Panc1 (cell line): ENCODE measurements at regions not wholly inside any gene's neighbourhood (a gene's known extent, or its start where the extent isn't known, plus 50 kb on each side); places are given as distances from the start of the nearest gene placed in this dataset.

Experiments
- ATAC-seq: fragments of 200-7000 bp; cut with Tn5 transposase; 2 replicates; pipeline ENCODE4 v1.9.1; 2020; ENCODE audit warnings: mild to moderate bottlenecking, moderate library complexity
- BruUV-seq: library from RNA; stranded (reverse); fragments of 400-500 nt; replicated peaks from 2 replicates; lab custom pipeline; 2021; lab: Mats Ljungman, UMichigan
- CTCF ChIA-PET: fragments of 300-600 bp; sonication (Branson Sonifier 250); formaldehyde crosslinking; loops from one replicate; lab custom pipeline; 2022; ENCODE audit warnings: antibody characterized with exemption; lab: Charles Lee
- POLR2A ChIA-PET: fragments of 300-600 bp; sonication (Branson Sonifier 250); formaldehyde crosslinking; loops from one replicate; lab custom pipeline; 2022; ENCODE audit warnings: antibody characterized with exemption; lab: Charles Lee
- DNase-seq: peaks from one replicate; pipeline ENCODE4 v3.0.0-alpha.2; 2010; ENCODE audit warnings: low read depth, low spot score
- H3K27ac ChIP-seq: 2 replicates; pipeline ENCODE4 v1.5.1; 2011; ENCODE audit warnings: mild to moderate bottlenecking, low read length, inconsistent platforms
- H3K27me3 ChIP-seq: fragments of 200-500 bp; sonication (Bioruptor generic); 2 replicates; pipeline ENCODE4 v1.6.0; 2014; ENCODE audit warnings: low read length, inconsistent platforms; ENCODE audit not compliant: control insufficient read depth, insufficient read depth
- H3K36me3 ChIP-seq: fragments of 200-500 bp; sonication (Bioruptor generic); 2 replicates; pipeline ENCODE4 v1.5.1; 2014; ENCODE audit warnings: inconsistent platforms, mild to moderate bottlenecking, low read length, moderate library complexity; ENCODE audit not compliant: control insufficient read depth, insufficient read depth
- H3K4me1 ChIP-seq: 2 replicates; pipeline ENCODE4 v1.5.1; 2011; ENCODE audit warnings: inconsistent platforms, mild to moderate bottlenecking, low read length, moderate library complexity; ENCODE audit not compliant: control insufficient read depth, insufficient read depth
- H3K4me3 ChIP-seq, 2 experiments: 2 replicates each; pipeline ENCODE4 v1.5.1; 2011 to 2012; ENCODE audit warnings: low read depth in 2 of 2, low read length in 2 of 2, mild to moderate bottlenecking in 2 of 2, inconsistent platforms in 1 of 2, moderate library complexity in 1 of 2
- H3K9me3 ChIP-seq: fragments of 200-500 bp; sonication (Bioruptor generic); 2 replicates; pipeline ENCODE4 v1.5.1; 2014; ENCODE audit warnings: low read depth, mild to moderate bottlenecking, inconsistent platforms, low read length, moderate library complexity; ENCODE audit not compliant: control insufficient read depth, insufficient read depth
- POLR2AphosphoS5 ChIP-seq: IDR thresholded peaks from 2 replicates; pipeline ENCODE4 v1.6.1; 2012; ENCODE audit warnings: mild to moderate bottlenecking, low read depth, low read length, moderate library complexity
- SIN3A ChIP-seq: IDR thresholded peaks from 2 replicates; pipeline ENCODE4 v1.6.1; 2012; ENCODE audit warnings: low read depth, mild to moderate bottlenecking, low read length, moderate library complexity, borderline replicate concordance; ENCODE audit not compliant: insufficient read depth
- TCF7L2 ChIP-seq: IDR thresholded peaks from 2 replicates; pipeline ENCODE4 v1.6.1; 2011; ENCODE audit warnings: mild to moderate bottlenecking, low read depth, low read length, inconsistent platforms
- in situ Hi-C: cut with HindIII; loops from 2 replicates; pipeline ENCODE4 v1.10.0; 2016; ENCODE audit warnings: low sequenced_read_pairs, low pct_unique_long_range_greater_than_20kb
- intact Hi-C: fragments of 100-400 bp; cut with micrococcal nuclease; formaldehyde crosslinking; loops from one replicate; pipeline ENCODE4 v1.10.0; 2022; ENCODE audit not compliant: unreplicated experiment
- TF ChIP-seq, protein P1 (sequence below): fragments of 450-650 bp; IDR thresholded peaks from 2 replicates; pipeline ENCODE4 v1.5.1; 2017; ENCODE audit warnings: mild to moderate bottlenecking
- TF ChIP-seq, protein P2 (sequence below), 2 experiments: IDR thresholded peaks; 2 replicates each; pipeline ENCODE4 v1.6.1; 2011 to 2012; ENCODE audit warnings: low read depth in 2 of 2, control low read depth in 1 of 2, low read length in 1 of 2, mild to moderate bottlenecking in 1 of 2, moderate library complexity in 1 of 2; ENCODE audit not compliant: insufficient read depth in 1 of 2

DNA sequence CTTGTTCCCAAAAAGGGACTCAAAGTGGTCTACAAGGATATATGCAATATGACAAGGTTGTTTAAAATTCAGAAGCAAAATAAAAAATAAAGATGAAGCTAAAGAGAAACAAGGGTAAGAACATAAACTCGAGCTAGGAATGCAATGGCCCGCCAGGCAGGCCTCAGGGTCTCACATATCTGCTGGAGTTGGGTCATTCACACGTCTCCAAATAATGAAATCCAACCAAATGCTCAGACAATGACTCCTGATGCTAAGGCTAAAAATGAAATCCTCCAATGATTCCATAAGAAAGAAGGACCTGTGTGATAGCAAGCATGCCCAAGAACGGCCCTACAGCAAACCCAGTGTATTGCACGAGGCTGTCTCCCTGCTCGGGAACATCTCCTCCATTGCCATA is 153.3 kb upstream of the ETS2 start:
- in situ Hi-C loops, result no loop called here
- H3K36me3 ChIP-seq, result no peaks in the 10 kb centered on the region
- no peak overlapping the region for H3K27ac ChIP-seq
- no peaks in the 10 kb centered on the region for H3K27me3 ChIP-seq
- DNase-seq (no peak), ATAC-seq (no peak)
- no peak for TF ChIP-seq SIN3A
- TF ChIP-seq, protein P1, sequence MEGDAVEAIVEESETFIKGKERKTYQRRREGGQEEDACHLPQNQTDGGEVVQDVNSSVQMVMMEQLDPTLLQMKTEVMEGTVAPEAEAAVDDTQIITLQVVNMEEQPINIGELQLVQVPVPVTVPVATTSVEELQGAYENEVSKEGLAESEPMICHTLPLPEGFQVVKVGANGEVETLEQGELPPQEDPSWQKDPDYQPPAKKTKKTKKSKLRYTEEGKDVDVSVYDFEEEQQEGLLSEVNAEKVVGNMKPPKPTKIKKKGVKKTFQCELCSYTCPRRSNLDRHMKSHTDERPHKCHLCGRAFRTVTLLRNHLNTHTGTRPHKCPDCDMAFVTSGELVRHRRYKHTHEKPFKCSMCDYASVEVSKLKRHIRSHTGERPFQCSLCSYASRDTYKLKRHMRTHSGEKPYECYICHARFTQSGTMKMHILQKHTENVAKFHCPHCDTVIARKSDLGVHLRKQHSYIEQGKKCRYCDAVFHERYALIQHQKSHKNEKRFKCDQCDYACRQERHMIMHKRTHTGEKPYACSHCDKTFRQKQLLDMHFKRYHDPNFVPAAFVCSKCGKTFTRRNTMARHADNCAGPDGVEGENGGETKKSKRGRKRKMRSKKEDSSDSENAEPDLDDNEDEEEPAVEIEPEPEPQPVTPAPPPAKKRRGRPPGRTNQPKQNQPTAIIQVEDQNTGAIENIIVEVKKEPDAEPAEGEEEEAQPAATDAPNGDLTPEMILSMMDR, result no peak
- TF ChIP-seq, protein P2, sequence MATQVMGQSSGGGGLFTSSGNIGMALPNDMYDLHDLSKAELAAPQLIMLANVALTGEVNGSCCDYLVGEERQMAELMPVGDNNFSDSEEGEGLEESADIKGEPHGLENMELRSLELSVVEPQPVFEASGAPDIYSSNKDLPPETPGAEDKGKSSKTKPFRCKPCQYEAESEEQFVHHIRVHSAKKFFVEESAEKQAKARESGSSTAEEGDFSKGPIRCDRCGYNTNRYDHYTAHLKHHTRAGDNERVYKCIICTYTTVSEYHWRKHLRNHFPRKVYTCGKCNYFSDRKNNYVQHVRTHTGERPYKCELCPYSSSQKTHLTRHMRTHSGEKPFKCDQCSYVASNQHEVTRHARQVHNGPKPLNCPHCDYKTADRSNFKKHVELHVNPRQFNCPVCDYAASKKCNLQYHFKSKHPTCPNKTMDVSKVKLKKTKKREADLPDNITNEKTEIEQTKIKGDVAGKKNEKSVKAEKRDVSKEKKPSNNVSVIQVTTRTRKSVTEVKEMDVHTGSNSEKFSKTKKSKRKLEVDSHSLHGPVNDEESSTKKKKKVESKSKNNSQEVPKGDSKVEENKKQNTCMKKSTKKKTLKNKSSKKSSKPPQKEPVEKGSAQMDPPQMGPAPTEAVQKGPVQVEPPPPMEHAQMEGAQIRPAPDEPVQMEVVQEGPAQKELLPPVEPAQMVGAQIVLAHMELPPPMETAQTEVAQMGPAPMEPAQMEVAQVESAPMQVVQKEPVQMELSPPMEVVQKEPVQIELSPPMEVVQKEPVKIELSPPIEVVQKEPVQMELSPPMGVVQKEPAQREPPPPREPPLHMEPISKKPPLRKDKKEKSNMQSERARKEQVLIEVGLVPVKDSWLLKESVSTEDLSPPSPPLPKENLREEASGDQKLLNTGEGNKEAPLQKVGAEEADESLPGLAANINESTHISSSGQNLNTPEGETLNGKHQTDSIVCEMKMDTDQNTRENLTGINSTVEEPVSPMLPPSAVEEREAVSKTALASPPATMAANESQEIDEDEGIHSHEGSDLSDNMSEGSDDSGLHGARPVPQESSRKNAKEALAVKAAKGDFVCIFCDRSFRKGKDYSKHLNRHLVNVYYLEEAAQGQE (IDR thresholded peaks at IDR 0.05; ENCODE audit: insufficient read depth in 1 of 2, low read depth in 2 of 2, low read length in 1 of 2), result no peak
- TF ChIP-seq TCF7L2, result no peak
- no peak for TF ChIP-seq POLR2AphosphoS5
- intact Hi-C loops, result no loop called here
- H3K9me3 ChIP-seq, result no peaks in the 10 kb centered on the region
- H3K4me1 ChIP-seq, result no peaks in the 10 kb centered on the region
- H3K4me3 ChIP-seq, result no peak overlapping the region
- no TSS peak for BruUV-seq
- POLR2A ChIA-PET, result no interaction called here
- CTCF ChIA-PET, result no interaction called here

DNA sequence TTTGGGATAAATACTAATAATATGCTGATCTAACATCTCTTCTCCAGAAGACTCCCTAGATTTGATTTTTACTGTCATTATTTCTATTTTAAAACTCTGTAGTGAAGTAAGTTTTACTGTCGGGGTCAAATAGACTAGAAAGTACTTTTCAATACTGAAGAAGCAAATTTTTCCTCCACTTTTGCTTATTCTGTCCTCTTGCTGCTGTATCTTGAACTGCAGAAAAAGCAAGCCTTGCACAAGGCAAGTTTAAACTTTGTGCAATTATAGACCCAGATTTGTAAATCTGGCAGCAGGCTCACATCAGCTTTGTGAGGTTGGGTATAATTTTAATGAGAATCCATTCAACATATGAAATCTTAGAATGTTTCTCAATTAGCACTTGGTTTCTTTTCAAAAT is 151.1 kb upstream of the ETS2 start:
- Histone ChIP-seq H3K36me3 (no peaks in the 10 kb centered on the region), H3K27me3 (no peaks in the 10 kb centered on the region; the same call in 1 of the 2 replicates), H3K9me3 (no peaks in the 10 kb centered on the region), H3K27ac (no peak overlapping the region), H3K4me1 (no peaks in the 10 kb centered on the region), H3K4me3 (no peak overlapping the region)
- POLR2A ChIA-PET, result no interaction called here
- BruUV-seq, result no TSS peak
- CTCF ChIA-PET, result no interaction called here
- in situ Hi-C loops (no loop called here), intact Hi-C loops (no loop called here)
- DNase-seq, result no peak
- TF ChIP-seq SIN3A (no peak), TCF7L2 (no peak), POLR2AphosphoS5 (no peak)
- TF ChIP-seq, protein P1, result no peak
- TF ChIP-seq, protein P2 (IDR thresholded peaks at IDR 0.05; ENCODE audit: insufficient read depth in 1 of 2, low read depth in 2 of 2, low read length in 1 of 2), result no peak
- ATAC-seq, result no peak
